ENCODE measurements at regions not wholly inside any gene's neighbourhood (a gene's known extent, or its start where the extent isn't known, plus 50 kb on each side); places are given as distances from the start of the nearest gene placed in this dataset.

- no peak overlapping the region for H3K4me3 ChIP-seq
- H3K27ac ChIP-seq: no peak overlapping the region
- no peak for DNase-seq
- no peaks in the 10 kb centered on the region for H3K36me3 ChIP-seq
- intact Hi-C loops (cut with DNase I; ENCODE audit: low total_unique reads): no loop called here
- no peaks in the 10 kb centered on the region for H3K27me3 ChIP-seq
- no peak for TF ChIP-seq CTCF (IDR thresholded peaks at IDR 0.05)
- H3K9me3 ChIP-seq: peaks cover 0 to 11% (median 0%) of the 10 kb centered on the region in 3 donors
- peaks cover 0 to 8% (median 0%) of the 10 kb centered on the region in 4 donors for H3K4me1 ChIP-seq
Measured at GRCh38 chr10:33684211-33684611, 349.7 kb upstream of the NRP1 start.

- DNase-seq: no peak
- peaks cover 0 to 8% (median 0%) of the 10 kb centered on the region in 4 donors for H3K4me1 ChIP-seq
- H3K27me3 ChIP-seq: no peaks in the 10 kb centered on the region
- intact Hi-C loops (cut with DNase I; ENCODE audit: low total_unique reads): no loop called here
- no peaks in the 10 kb centered on the region for H3K36me3 ChIP-seq
- H3K4me3 ChIP-seq: no peak overlapping the region
- peaks cover 0 to 4% (median 0%) of the 10 kb centered on the region in 3 donors for H3K9me3 ChIP-seq
- no peak for TF ChIP-seq CTCF (IDR thresholded peaks at IDR 0.05)
- no peak overlapping the region for H3K27ac ChIP-seq
Measured at GRCh38 chr10:33681595-33681994, 347.1 kb upstream of the NRP1 start.

- Histone ChIP-seq H3K27ac (no peak overlapping the region), H3K36me3 (no peaks in the 10 kb centered on the region), H3K4me3 (no peak overlapping the region), H3K4me1 (peaks cover 0 to 18% (median 4%) of the 10 kb centered on the region in 4 donors), H3K27me3 (no peaks in the 10 kb centered on the region), H3K9me3 (peaks cover 0 to 4% (median 0%) of the 10 kb centered on the region in 3 donors)
- intact Hi-C loops (cut with DNase I; ENCODE audit: low total_unique reads): no loop called here
- no peak for DNase-seq
- no peak for TF ChIP-seq CTCF (IDR thresholded peaks at IDR 0.05)
Measured at GRCh38 chr10:33680036-33680435, 345.6 kb upstream of the NRP1 start.

GRCh38 chr10:33676606-33677339 lies 342.3 kb upstream of the NRP1 start:
- TF ChIP-seq CTCF (IDR thresholded peaks at IDR 0.05): no peak
- Histone ChIP-seq H3K27ac (no peak overlapping the region), H3K36me3 (no peaks in the 10 kb centered on the region), H3K4me1 (peaks cover 0 to 9% (median 4%) of the 10 kb centered on the region in 4 donors), H3K27me3 (no peaks in the 10 kb centered on the region), H3K4me3 (no peak overlapping the region), H3K9me3 (no peaks in the 10 kb centered on the region)
- DNase-seq: no peak
- intact Hi-C loops (cut with DNase I; ENCODE audit: low total_unique reads): no loop called here

GRCh38 chr10:33674986-33675599 lies 340.6 kb upstream of the NRP1 start:
- no peaks in the 10 kb centered on the region for H3K36me3 ChIP-seq
- no peak for DNase-seq
- H3K4me1 ChIP-seq: peaks cover 0 to 9% (median 4%) of the 10 kb centered on the region in 4 donors
- no peaks in the 10 kb centered on the region for H3K9me3 ChIP-seq
- peak overlapping the region in 1 of 2 donors; percentile 30 for H3K27ac ChIP-seq
- TF ChIP-seq CTCF (IDR thresholded peaks at IDR 0.05): no peak
- no peaks in the 10 kb centered on the region for H3K27me3 ChIP-seq
- intact Hi-C loops (cut with DNase I; ENCODE audit: low total_unique reads): no loop called here
- H3K4me3 ChIP-seq: peak overlapping the region in 1 of 2 donors; percentile 19

Measured in tibial artery (tissue), 4 donors.